ENCODE measurements at regions not wholly inside any gene's neighbourhood (a gene's known extent, or its start where the extent isn't known, plus 50 kb on each side); places are given as distances from the start of the nearest gene placed in this dataset.

DNA sequence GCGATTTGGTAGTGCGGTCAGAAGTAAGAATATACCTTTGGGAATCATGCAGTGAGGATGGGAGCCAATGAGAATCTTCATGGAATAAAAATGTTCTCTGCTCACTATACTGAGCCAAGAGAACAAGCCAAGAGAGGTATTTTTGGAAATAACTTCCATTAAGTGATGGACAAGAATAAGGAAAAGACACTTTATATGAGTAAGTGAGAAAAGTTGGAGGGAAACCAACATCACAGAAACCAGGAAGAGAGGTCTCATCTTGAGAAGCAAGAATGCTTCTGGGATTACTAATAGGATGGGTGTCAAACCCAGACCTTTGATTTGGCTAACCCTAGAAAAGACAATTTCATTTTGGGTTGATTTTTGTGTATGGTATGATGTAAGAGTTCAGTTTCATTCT is 181.2 kb upstream of the JAG1 start (continued):
- TF ChIP-seq, protein P1, sequence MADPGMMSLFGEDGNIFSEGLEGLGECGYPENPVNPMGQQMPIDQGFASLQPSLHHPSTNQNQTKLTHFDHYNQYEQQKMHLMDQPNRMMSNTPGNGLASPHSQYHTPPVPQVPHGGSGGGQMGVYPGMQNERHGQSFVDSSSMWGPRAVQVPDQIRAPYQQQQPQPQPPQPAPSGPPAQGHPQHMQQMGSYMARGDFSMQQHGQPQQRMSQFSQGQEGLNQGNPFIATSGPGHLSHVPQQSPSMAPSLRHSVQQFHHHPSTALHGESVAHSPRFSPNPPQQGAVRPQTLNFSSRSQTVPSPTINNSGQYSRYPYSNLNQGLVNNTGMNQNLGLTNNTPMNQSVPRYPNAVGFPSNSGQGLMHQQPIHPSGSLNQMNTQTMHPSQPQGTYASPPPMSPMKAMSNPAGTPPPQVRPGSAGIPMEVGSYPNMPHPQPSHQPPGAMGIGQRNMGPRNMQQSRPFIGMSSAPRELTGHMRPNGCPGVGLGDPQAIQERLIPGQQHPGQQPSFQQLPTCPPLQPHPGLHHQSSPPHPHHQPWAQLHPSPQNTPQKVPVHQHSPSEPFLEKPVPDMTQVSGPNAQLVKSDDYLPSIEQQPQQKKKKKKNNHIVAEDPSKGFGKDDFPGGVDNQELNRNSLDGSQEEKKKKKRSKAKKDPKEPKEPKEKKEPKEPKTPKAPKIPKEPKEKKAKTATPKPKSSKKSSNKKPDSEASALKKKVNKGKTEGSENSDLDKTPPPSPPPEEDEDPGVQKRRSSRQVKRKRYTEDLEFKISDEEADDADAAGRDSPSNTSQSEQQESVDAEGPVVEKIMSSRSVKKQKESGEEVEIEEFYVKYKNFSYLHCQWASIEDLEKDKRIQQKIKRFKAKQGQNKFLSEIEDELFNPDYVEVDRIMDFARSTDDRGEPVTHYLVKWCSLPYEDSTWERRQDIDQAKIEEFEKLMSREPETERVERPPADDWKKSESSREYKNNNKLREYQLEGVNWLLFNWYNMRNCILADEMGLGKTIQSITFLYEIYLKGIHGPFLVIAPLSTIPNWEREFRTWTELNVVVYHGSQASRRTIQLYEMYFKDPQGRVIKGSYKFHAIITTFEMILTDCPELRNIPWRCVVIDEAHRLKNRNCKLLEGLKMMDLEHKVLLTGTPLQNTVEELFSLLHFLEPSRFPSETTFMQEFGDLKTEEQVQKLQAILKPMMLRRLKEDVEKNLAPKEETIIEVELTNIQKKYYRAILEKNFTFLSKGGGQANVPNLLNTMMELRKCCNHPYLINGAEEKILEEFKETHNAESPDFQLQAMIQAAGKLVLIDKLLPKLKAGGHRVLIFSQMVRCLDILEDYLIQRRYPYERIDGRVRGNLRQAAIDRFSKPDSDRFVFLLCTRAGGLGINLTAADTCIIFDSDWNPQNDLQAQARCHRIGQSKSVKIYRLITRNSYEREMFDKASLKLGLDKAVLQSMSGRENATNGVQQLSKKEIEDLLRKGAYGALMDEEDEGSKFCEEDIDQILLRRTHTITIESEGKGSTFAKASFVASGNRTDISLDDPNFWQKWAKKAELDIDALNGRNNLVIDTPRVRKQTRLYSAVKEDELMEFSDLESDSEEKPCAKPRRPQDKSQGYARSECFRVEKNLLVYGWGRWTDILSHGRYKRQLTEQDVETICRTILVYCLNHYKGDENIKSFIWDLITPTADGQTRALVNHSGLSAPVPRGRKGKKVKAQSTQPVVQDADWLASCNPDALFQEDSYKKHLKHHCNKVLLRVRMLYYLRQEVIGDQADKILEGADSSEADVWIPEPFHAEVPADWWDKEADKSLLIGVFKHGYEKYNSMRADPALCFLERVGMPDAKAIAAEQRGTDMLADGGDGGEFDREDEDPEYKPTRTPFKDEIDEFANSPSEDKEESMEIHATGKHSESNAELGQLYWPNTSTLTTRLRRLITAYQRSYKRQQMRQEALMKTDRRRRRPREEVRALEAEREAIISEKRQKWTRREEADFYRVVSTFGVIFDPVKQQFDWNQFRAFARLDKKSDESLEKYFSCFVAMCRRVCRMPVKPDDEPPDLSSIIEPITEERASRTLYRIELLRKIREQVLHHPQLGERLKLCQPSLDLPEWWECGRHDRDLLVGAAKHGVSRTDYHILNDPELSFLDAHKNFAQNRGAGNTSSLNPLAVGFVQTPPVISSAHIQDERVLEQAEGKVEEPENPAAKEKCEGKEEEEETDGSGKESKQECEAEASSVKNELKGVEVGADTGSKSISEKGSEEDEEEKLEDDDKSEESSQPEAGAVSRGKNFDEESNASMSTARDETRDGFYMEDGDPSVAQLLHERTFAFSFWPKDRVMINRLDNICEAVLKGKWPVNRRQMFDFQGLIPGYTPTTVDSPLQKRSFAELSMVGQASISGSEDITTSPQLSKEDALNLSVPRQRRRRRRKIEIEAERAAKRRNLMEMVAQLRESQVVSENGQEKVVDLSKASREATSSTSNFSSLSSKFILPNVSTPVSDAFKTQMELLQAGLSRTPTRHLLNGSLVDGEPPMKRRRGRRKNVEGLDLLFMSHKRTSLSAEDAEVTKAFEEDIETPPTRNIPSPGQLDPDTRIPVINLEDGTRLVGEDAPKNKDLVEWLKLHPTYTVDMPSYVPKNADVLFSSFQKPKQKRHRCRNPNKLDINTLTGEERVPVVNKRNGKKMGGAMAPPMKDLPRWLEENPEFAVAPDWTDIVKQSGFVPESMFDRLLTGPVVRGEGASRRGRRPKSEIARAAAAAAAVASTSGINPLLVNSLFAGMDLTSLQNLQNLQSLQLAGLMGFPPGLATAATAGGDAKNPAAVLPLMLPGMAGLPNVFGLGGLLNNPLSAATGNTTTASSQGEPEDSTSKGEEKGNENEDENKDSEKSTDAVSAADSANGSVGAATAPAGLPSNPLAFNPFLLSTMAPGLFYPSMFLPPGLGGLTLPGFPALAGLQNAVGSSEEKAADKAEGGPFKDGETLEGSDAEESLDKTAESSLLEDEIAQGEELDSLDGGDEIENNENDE (IDR thresholded peaks at IDR 0.05; ENCODE audit: insufficient replicate concordance, low read length), result no peak
- no peak for TF ChIP-seq KDM5A (IDR thresholded peaks at IDR 0.05; ENCODE audit: low read length)
- no peak for TF ChIP-seq CTBP2 (IDR thresholded peaks at IDR 0.05; ENCODE audit: borderline replicate concordance, insufficient read depth, insufficient read length, low read length)
- TF ChIP-seq TAF7 (optimal IDR thresholded peaks at IDR 0.05; ENCODE audit: borderline replicate concordance, low read depth, low read length), result no peak
- TF ChIP-seq RXRA (IDR thresholded peaks at IDR 0.05; ENCODE audit: insufficient read depth, low read depth, low read length), result no peak
- no peak for TF ChIP-seq KDM1A (IDR thresholded peaks at IDR 0.05; ENCODE audit: borderline replicate concordance, low read length)
- no peak for TF ChIP-seq HDAC6 (IDR thresholded peaks at IDR 0.05; ENCODE audit: low read depth, low read length)
- TF ChIP-seq, protein P2, sequence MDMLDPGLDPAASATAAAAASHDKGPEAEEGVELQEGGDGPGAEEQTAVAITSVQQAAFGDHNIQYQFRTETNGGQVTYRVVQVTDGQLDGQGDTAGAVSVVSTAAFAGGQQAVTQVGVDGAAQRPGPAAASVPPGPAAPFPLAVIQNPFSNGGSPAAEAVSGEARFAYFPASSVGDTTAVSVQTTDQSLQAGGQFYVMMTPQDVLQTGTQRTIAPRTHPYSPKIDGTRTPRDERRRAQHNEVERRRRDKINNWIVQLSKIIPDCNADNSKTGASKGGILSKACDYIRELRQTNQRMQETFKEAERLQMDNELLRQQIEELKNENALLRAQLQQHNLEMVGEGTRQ (IDR thresholded peaks at IDR 0.05; ENCODE audit: low read length), result no peak
- TF ChIP-seq MAFK (IDR thresholded peaks at IDR 0.05; ENCODE audit: low read depth, low read length), result no peak
- TF ChIP-seq GABPA (IDR thresholded peaks at IDR 0.05; ENCODE audit: borderline replicate concordance, insufficient read depth, low read length), result no peak
- no peak for TF ChIP-seq JUND (IDR thresholded peaks at IDR 0.05; ENCODE audit: low read length)

Measured in H1 (cell line).